ENCODE measurements at regions not wholly inside any gene's neighbourhood (a gene's known extent, or its start where the extent isn't known, plus 50 kb on each side); places are given as distances from the start of the nearest gene placed in this dataset.

GRCh38 chr4:151534195-151534594 is 125.2 kb downstream of the FHIP1A start:
- no peaks in the 10 kb centered on the region for H3K9me3 ChIP-seq (replicated peaks; ENCODE audit: control insufficient read depth, insufficient read depth, low read depth, low read length)
- no peak overlapping the region for H3K4me3 ChIP-seq
- no peak overlapping the region for H3K4me2 ChIP-seq (ENCODE audit: insufficient read depth, low read length)
- H2AFZ ChIP-seq (ENCODE audit: low read depth, low read length) = no peak overlapping the region
- CTCF ChIA-PET (ENCODE audit: low intra/inter-chr PET ratio) = no interaction called here
- H3K4me1 ChIP-seq (replicated peaks in 1 of 2; ENCODE audit: control insufficient read depth in 2 of 2, insufficient read depth in 2 of 2, low read length in 2 of 2) = no peaks in the 10 kb centered on the region
- POLR2A ChIA-PET = interaction anchor here (0.5 kb wide), 1 partner anchor 272 kb away, joined by 3 read pairs; no protein-coding TSS in a partner anchor
- 0% methylated on average over 1 of the region's 1 CpG for WGBS (ENCODE audit: insufficient coverage, low coverage, missing lambda C conversion rate)
- DNase-seq (ENCODE audit: extremely low read depth in 1 of 4, low spot score in 3 of 4) = no peak
- H4K20me1 ChIP-seq (replicated peaks; ENCODE audit: control insufficient read depth, insufficient read depth, low read length) = no peaks in the 10 kb centered on the region
- no peaks in the 10 kb centered on the region for H3K79me2 ChIP-seq (ENCODE audit: control insufficient read depth, insufficient read depth, low read length)
- no peaks in the 10 kb centered on the region for H3K27me3 ChIP-seq (ENCODE audit: control insufficient read depth in 2 of 2, insufficient read depth in 2 of 2, low read length in 2 of 2)
- intact Hi-C loops (cut with micrococcal nuclease) = no loop called here
- in situ Hi-C loops (cut with MboI) = no loop called here
- H3K9ac ChIP-seq (ENCODE audit: insufficient read depth in 1 of 2, low read depth in 2 of 2, low read length in 2 of 2) = no peak overlapping the region
- no TSS peak for BruUV-seq (replicated peaks)
- no peak overlapping the region for H3K27ac ChIP-seq (ENCODE audit: extremely low read depth, low read depth, low read length)
- FAIRE-seq = no peak
- no peaks in the 10 kb centered on the region for H3K36me3 ChIP-seq (ENCODE audit: control insufficient read depth, insufficient read depth, low read length)
- no peaks in the 10 kb centered on the region for H3K9me1 ChIP-seq (ENCODE audit: control insufficient read depth, insufficient read depth, low read length)
- no peak for ATAC-seq
- TF ChIP-seq CREB1 (IDR thresholded peaks at IDR 0.05) (no peak), CREB1 (CRISPR knock-in tag; IDR thresholded peaks at IDR 0.05) (no peak), TCFL5 (CRISPR knock-in tag; conservative IDR thresholded peaks at IDR 0.05) (no peak)

GRCh38 chr4:151535366-151535765 is 126.4 kb downstream of the FHIP1A start:
- DNase-seq (ENCODE audit: extremely low read depth in 1 of 4, low spot score in 3 of 4) = no peak
- H3K4me2 ChIP-seq (ENCODE audit: insufficient read depth, low read length) = no peak overlapping the region
- H3K4me3 ChIP-seq = no peak overlapping the region
- H3K27me3 ChIP-seq (ENCODE audit: control insufficient read depth in 2 of 2, insufficient read depth in 2 of 2, low read length in 2 of 2) = no peaks in the 10 kb centered on the region
- no peaks in the 10 kb centered on the region for H3K9me1 ChIP-seq (ENCODE audit: control insufficient read depth, insufficient read depth, low read length)
- H2AFZ ChIP-seq (ENCODE audit: low read depth, low read length) = no peak overlapping the region
- no peaks in the 10 kb centered on the region for H3K79me2 ChIP-seq (ENCODE audit: control insufficient read depth, insufficient read depth, low read length)
- no peaks in the 10 kb centered on the region for H3K9me3 ChIP-seq (replicated peaks; ENCODE audit: control insufficient read depth, insufficient read depth, low read depth, low read length)
- in situ Hi-C loops (cut with MboI) = no loop called here
- CTCF ChIA-PET (ENCODE audit: low intra/inter-chr PET ratio) = no interaction called here
- no peaks in the 10 kb centered on the region for H4K20me1 ChIP-seq (replicated peaks; ENCODE audit: control insufficient read depth, insufficient read depth, low read length)
- H3K36me3 ChIP-seq (ENCODE audit: control insufficient read depth, insufficient read depth, low read length) = no peaks in the 10 kb centered on the region
- POLR2A ChIA-PET = no interaction called here
- H3K4me1 ChIP-seq (replicated peaks in 1 of 2; ENCODE audit: control insufficient read depth in 2 of 2, insufficient read depth in 2 of 2, low read length in 2 of 2) = no peaks in the 10 kb centered on the region
- no peak overlapping the region for H3K27ac ChIP-seq (ENCODE audit: extremely low read depth, low read depth, low read length)
- ATAC-seq = no peak
- no TSS peak for BruUV-seq (replicated peaks)
- no peak for FAIRE-seq
- TF ChIP-seq MEF2A (IDR thresholded peaks at IDR 0.05; ENCODE audit: control insufficient read depth, low read depth, low read length) (no peak), ZNF280B (CRISPR knock-in tag; IDR thresholded peaks at IDR 0.05) (no peak), ZNF57 (CRISPR knock-in tag; IDR thresholded peaks at IDR 0.05) (no peak), ZNF12 (CRISPR knock-in tag; IDR thresholded peaks at IDR 0.05) (no peak), ZNF408 (CRISPR knock-in tag; IDR thresholded peaks at IDR 0.05; ENCODE audit: low read depth) (no peak)
- intact Hi-C loops (cut with micrococcal nuclease) = no loop called here
- H3K9ac ChIP-seq (ENCODE audit: insufficient read depth in 1 of 2, low read depth in 2 of 2, low read length in 2 of 2) = no peak overlapping the region
